ENCODE measurements at regions not wholly inside any gene's neighbourhood (a gene's known extent, or its start where the extent isn't known, plus 50 kb on each side); places are given as distances from the start of the nearest gene placed in this dataset.

GRCh38 chr1:172726740-172727139 lies 67.8 kb downstream of the FASLG start:
- TF ChIP-seq CTCF (IDR thresholded peaks at IDR 0.05) (no peak), POLR2A (IDR thresholded peaks at IDR 0.05) (no peak)
